ENCODE measurements at regions not wholly inside any gene's neighbourhood (a gene's known extent, or its start where the extent isn't known, plus 50 kb on each side); places are given as distances from the start of the nearest gene placed in this dataset.

DNA sequence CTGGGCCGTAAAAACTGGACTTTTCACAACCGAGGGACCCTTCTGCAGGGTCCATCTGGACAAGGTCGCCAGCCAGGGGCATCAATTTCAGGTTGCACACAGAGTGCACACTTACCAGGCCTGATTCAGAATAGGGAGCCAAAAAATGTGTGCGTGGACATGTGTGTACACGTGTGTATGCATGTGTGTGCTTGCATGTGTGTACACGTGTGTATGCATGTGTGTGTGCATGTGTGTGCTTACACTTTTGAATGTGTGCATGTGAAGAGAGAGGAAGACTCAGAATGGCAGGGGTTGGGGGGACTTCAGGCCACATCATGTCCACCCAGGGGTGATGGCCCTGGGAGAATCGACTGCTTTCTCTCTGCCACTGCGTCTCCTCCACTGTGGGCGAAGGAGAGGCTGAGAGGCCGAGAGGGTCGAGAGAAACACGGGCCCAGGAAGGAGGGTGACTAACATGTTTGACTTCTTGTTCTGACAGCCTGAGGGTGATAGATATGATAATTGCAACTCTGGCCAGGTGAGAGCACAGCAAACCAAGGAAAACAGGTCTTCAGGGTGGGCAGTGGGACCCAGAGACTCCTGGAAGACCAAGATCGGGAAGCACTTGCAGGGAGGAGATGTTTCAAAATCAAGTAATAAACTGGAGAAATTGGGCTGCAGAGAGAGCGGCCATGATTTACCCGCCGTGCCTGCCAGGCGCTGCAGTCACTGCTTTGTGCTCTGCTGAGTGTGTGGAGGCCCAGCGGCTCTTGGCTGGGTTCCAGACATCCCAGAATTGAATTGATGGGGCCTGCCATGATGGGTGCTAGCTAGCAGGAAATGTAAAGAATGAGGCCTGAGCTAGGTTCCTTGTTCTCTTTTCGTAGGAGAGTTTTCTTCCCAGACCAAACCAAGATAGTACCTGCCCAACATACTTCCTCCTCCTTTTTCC lies 310.8 kb downstream of the QKI start:
- no peak overlapping the region for H3K27ac Mint-ChIP-seq (ENCODE audit: unreplicated experiment)
- DNase-seq = no peak
- TF ChIP-seq, protein P1, sequence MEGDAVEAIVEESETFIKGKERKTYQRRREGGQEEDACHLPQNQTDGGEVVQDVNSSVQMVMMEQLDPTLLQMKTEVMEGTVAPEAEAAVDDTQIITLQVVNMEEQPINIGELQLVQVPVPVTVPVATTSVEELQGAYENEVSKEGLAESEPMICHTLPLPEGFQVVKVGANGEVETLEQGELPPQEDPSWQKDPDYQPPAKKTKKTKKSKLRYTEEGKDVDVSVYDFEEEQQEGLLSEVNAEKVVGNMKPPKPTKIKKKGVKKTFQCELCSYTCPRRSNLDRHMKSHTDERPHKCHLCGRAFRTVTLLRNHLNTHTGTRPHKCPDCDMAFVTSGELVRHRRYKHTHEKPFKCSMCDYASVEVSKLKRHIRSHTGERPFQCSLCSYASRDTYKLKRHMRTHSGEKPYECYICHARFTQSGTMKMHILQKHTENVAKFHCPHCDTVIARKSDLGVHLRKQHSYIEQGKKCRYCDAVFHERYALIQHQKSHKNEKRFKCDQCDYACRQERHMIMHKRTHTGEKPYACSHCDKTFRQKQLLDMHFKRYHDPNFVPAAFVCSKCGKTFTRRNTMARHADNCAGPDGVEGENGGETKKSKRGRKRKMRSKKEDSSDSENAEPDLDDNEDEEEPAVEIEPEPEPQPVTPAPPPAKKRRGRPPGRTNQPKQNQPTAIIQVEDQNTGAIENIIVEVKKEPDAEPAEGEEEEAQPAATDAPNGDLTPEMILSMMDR (IDR thresholded peaks at IDR 0.05; ENCODE audit: unreplicated experiment) = no peak
- BruUV-seq (replicated peaks) = no TSS peak
- no peak overlapping the region for H3K4me3 Mint-ChIP-seq (ENCODE audit: low read depth, unreplicated experiment)
- intact Hi-C loops (cut with micrococcal nuclease; ENCODE audit: unreplicated experiment) = no loop called here
- CTCF ChIA-PET = no interaction called here
- no peaks in the 10 kb centered on the region for H3K36me3 Mint-ChIP-seq (ENCODE audit: insufficient read depth, unreplicated experiment)
- no peaks in the 10 kb centered on the region for H3K9me3 Mint-ChIP-seq (ENCODE audit: low read depth, unreplicated experiment)
- H3K27me3 Mint-ChIP-seq (ENCODE audit: unreplicated experiment) = no peaks in the 10 kb centered on the region
- H3K4me1 Mint-ChIP-seq (ENCODE audit: low read depth, unreplicated experiment) = no peaks in the 10 kb centered on the region

GRCh38 chr6:163724196-163724595 lies 309.7 kb downstream of the QKI start:
- Mint-ChIP-seq H3K9me3 (ENCODE audit: low read depth, unreplicated experiment) (no peaks in the 10 kb centered on the region), H3K4me3 (ENCODE audit: low read depth, unreplicated experiment) (no peak overlapping the region), H3K4me1 (ENCODE audit: low read depth, unreplicated experiment) (no peaks in the 10 kb centered on the region), H3K27ac (ENCODE audit: unreplicated experiment) (no peak overlapping the region), H3K36me3 (ENCODE audit: insufficient read depth, unreplicated experiment) (no peaks in the 10 kb centered on the region), H3K27me3 (ENCODE audit: unreplicated experiment) (no peaks in the 10 kb centered on the region)
- intact Hi-C loops (cut with micrococcal nuclease; ENCODE audit: unreplicated experiment) = no loop called here
- CTCF ChIA-PET = no interaction called here
- TF ChIP-seq, protein P1 (IDR thresholded peaks at IDR 0.05; ENCODE audit: unreplicated experiment) = no peak
- DNase-seq = no peak
- BruUV-seq (replicated peaks) = no TSS peak

DNA sequence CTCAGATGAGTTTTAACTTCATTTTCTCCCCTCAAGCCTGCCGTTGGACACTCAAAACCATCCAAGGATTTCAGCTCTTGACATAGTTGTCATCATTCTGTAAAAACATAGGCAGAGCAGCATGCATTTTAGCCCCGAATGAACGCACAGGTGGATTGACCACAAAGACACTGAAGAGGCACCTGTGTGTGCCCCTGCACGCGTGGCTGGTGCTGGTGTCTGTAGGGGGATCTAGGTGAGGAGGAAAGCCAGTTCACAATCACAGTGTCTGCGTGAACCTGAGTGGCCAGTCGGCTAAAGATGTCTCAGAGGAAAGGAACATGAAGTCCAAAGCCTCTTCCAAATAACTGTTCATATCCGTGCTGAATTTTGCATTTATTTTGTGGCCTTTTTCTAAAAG lies 309.2 kb downstream of the QKI start:
- H3K4me3 Mint-ChIP-seq (ENCODE audit: low read depth, unreplicated experiment) = no peak overlapping the region
- TF ChIP-seq, protein P1 (IDR thresholded peaks at IDR 0.05; ENCODE audit: unreplicated experiment) = no peak
- H3K4me1 Mint-ChIP-seq (ENCODE audit: low read depth, unreplicated experiment) = no peaks in the 10 kb centered on the region
- intact Hi-C loops (cut with micrococcal nuclease; ENCODE audit: unreplicated experiment) = no loop called here
- no peaks in the 10 kb centered on the region for H3K27me3 Mint-ChIP-seq (ENCODE audit: unreplicated experiment)
- CTCF ChIA-PET = no interaction called here
- no TSS peak for BruUV-seq (replicated peaks)
- H3K27ac Mint-ChIP-seq (ENCODE audit: unreplicated experiment) = no peak overlapping the region
- no peaks in the 10 kb centered on the region for H3K36me3 Mint-ChIP-seq (ENCODE audit: insufficient read depth, unreplicated experiment)
- no peaks in the 10 kb centered on the region for H3K9me3 Mint-ChIP-seq (ENCODE audit: low read depth, unreplicated experiment)
- no peak for DNase-seq

DNA sequence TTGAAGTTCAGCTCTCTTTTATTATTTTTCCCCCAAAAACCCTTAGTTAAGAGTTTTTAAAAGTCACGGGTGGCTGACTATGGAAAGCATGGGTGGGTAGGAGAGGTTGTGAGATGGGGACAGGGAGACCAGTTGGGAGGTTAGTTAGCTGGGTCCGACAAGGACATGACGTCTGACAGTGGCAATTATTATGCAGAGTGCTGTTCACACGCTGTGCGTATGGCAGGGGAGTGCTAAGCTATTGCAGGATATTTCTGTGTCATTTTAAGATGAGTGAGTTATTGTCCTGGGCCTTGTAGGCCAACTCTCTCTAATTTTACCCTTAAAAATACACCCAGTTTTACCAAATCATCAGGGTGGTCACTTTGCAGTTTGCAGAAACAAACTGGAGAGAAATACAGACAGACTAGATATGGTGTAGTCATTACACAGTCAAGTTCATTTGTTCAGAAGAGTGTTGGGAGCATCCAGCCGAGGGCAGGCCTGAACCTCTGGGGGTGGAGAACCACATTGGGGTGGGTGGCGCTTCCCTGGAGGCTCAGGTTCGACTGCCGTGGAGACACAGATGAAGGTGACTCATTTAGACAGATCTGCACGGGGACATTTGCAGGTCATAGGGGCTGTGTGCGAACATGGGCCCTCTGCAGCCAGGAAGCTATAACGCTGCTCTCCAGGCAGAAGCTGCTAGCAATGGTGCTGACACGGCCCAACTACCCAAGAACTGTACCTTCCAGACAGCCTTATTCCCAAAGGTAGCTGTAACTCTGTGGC lies 307.6 kb downstream of the QKI start:
- H3K27me3 Mint-ChIP-seq (ENCODE audit: unreplicated experiment) = no peaks in the 10 kb centered on the region
- no peak for DNase-seq
- H3K27ac Mint-ChIP-seq (ENCODE audit: unreplicated experiment) = no peak overlapping the region
- H3K4me3 Mint-ChIP-seq (ENCODE audit: low read depth, unreplicated experiment) = no peak overlapping the region
- TF ChIP-seq, protein P1 (IDR thresholded peaks at IDR 0.05; ENCODE audit: unreplicated experiment) = no peak
- no peaks in the 10 kb centered on the region for H3K4me1 Mint-ChIP-seq (ENCODE audit: low read depth, unreplicated experiment)
- intact Hi-C loops (cut with micrococcal nuclease; ENCODE audit: unreplicated experiment) = no loop called here
- CTCF ChIA-PET = no interaction called here
- H3K9me3 Mint-ChIP-seq (ENCODE audit: low read depth, unreplicated experiment) = no peaks in the 10 kb centered on the region
- BruUV-seq (replicated peaks) = no TSS peak
- H3K36me3 Mint-ChIP-seq (ENCODE audit: insufficient read depth, unreplicated experiment) = no peaks in the 10 kb centered on the region
